ENCODE measurements at regions not wholly inside any gene's neighbourhood (a gene's known extent, or its start where the extent isn't known, plus 50 kb on each side); places are given as distances from the start of the nearest gene placed in this dataset.
"Not testable (repeated sequence)": the region's sequence is repeated elsewhere in the genome, so short reads cannot be mapped to it uniquely, and the experiment has no call there.

DNA sequence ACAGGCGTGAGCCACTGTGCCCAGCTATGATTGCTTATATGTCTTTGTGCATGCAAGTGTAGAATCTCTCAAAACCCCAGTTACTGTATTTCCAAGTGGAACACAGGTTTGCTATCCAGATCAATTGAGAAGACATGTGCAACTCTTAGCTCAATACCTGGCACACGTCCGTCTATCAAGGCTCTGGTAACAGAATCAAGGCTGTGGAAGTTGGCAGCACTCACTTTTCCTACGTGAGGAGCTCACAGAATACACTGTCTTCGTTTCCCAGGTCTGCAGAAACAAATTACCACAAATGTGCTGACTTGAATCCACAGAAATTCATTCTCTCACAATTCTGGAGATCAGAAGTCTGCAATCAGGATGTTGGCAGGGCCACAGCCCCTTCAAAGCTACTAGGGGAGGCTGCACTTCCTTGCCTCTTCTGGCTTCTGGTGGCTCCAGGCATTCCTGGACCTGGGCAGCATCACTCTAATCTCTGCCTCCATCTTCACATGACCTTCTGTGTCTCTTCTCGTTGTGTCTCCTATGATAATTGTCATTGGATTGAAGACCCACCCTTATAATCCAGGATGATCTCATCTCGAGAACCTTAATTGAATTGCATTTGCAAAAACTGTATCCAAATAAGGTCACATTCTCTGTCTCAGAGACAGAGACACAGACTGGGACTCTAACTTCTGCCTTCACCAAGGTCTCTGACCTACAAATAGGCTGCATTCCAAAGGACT lies 84.8 kb upstream of the C7orf33 start:
- ATAC-seq, result no peak
- intact Hi-C loops (cut with micrococcal nuclease), result loop anchor here (10.0 kb wide), 1 partner anchor 459 kb away; no protein-coding TSS in a partner anchor
- DNase-seq, result no peak

DNA sequence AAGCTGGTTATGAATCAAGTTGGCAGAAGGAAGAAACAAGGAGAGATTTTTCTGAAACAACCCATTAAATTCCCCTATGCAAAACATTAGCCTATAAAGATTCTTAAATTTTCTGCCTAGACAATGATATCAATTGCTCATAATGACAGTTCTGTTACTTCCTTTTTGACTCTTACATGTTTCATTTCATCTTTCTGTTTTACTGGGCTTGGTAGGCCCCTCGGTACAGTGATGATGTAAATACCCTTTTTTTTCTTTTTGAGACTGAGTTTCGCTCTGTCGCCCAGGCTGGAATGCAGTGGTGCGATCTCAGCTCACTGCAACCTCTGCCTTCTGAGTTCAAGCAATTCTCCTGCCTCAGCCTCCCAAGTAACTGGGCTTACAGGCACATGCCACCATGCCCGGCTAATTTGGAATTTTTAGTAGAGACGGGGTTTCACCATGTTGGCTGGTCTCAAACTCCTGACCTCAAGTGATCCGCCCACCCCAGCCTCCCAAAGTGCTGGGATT lies 83.4 kb upstream of the C7orf33 start:
- DNase-seq, ATAC-seq: not testable (repeated sequence)
- intact Hi-C loops (cut with micrococcal nuclease), result loop anchor here (10.0 kb wide), 1 partner anchor 458 kb away; no protein-coding TSS in a partner anchor

DNA sequence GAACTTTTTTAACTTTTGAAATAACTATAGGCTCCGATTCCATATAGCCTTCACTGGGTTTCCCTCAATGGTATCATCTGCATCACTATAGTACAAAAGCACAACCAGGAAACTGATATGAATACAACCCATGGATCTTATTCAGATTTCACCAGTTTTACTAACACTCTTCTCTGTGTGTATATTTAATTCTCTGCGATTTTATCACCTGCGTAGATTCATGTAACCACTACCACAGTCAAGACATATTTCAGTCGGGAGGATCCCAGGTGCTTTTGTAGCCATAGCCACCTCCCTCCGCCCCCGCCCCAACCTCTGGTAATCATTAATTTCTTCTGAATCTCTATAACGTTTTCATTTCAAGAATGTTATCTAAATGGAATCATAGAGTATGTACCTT lies 82.8 kb upstream of the C7orf33 start:
- ATAC-seq (no peak), DNase-seq (no peak)
- intact Hi-C loops (cut with micrococcal nuclease), result loop anchor here (10.0 kb wide), 1 partner anchor 457 kb away; no protein-coding TSS in a partner anchor

DNA sequence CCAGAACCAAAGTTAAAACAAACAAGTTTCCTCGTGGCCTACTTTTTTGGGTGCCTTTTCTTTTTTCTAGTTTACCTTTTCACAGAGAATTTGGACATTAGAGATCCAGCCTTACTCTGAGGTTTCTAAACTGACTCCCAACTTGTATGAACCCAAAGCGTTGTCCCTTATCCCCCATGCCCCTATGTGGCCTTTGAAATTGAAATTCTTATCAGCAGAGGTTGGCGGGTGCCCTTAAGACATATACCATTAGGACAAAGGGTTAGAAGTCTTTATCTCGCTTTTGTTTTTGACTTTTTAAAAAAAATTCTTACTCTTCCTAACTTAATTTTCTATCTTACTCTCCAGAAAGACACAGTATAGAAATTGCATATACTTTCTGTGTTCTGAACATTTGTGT lies 76.3 kb upstream of the C7orf33 start:
- ATAC-seq (no peak), DNase-seq (no peak)
- intact Hi-C loops (cut with micrococcal nuclease), result no loop called here

DNA sequence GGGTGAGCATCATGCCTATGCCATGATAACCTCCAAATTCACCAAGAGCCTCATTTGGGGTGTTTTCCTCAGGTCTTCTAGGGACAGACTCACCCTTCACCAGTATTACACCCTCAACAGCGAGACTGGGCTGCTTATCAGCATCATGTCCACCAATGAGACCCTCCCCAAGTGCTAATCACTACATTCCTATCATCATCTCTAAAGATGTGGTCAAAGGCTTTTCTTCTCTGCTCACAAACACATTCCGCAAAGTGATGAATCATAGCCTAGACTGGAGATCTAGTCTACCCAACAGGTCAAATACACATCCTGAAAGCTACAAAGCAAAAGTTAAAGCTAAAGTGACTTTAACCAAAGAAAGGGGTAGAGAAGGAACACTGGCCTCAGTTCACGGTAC lies 75.3 kb upstream of the C7orf33 start:
- no peak for ATAC-seq
- intact Hi-C loops (cut with micrococcal nuclease), result no loop called here
- no peak for DNase-seq

DNA sequence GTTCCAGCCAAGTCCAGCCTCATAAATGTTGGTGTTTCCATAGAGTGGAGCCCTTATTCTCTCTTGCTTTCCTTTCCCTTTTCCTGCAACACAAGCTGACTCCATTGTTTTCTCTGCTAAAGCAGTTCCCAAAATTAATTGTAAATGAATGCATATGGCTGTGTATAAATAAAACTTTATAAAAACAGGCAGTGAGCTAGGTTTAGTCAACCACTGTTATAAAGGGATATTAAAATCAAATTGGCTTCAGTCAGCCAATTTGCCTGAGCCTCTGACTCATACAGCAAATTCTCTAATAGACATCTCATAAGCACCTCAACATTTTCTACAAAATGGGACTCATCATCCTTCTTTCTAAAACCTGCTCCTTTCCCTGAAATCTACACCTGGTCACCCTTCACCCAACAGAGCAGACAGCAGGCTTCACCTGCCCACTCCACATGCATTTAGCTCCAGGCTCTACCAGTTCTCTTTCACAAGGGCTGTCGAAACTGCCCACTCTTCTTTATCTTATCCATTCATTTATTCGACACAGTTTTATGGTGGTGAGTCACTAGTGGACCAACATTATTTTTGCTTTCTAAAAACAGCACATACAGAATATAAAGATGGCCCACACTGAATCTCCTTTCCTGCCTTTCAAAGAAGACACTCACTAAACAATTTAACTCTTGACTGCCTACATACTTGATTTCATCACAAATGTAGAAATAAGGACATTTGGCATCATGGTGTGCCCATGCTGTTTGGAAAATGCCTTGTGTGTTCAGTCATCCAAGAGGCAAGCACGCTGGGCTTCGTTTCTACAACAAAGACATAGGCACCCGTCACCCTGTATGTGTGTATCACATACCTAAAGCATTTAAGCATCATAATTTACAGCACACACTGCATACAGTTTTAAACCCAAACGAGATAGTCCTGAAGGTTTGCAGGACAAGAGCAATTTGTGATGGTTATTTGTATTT lies 74.6 kb upstream of the C7orf33 start:
- DNase-seq (no peak), ATAC-seq (no peak)
- intact Hi-C loops (cut with micrococcal nuclease), result no loop called here

DNA sequence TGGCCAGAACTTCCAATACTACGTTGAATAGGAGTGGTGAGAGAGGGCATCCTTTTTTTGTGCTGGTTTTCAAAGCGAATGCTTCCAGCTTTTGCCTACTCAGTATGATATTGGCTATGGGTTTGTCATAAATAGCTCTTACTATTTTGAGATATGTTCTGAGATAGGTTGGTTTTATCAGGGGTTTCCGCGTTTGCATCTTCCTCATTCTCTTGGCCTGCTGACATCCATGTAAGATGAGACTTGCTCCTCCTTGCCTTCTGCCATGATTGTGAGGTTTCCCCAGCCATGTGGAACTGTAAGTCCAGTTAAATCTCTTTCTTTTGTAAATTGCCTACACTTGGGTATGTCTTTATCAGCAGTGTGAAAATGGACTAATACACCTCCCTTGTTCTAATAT lies 71.2 kb upstream of the C7orf33 start:
- intact Hi-C loops (cut with micrococcal nuclease); ATAC-seq; DNase-seq: not testable (repeated sequence)

DNA sequence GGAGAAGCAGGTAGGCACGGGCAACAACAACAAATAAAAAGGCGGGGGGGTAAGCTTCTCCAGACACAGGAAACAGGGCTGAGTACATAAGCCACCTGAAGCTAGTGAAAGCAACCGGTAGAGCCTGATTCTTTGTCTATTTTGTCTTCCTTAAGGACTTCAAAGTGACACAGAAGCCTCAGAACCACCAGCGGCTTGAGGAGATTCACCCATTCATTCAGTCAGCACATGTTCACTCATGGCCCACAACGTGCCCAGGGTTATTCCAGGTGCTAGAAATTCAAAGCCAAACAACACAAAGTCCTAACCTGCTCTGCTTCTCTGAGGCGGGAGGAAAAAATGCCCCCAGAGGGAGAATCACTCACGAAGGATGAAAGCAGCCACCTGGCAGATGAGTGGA lies 69.3 kb upstream of the C7orf33 start:
- intact Hi-C loops (cut with micrococcal nuclease), result no loop called here
- DNase-seq (no peak), ATAC-seq (no peak)

DNA sequence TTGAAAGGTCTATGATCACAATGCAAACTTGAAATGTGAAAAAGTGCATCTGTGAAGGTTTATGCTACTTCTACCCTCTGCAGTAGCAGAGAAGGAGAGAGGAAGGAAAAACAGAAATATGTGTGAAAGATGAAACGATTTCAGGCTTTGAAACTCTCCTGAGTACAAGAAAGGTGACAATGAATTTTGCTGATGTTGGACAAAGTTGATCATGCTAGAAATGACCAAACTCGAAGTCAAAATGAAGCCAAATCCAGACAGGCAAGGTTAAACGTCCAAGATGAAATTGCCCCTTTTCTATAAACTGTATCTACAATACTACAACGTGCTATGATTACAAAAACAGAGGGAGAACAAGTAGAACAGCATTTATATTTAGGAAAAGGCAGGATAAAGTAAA lies 67.0 kb upstream of the C7orf33 start:
- intact Hi-C loops (cut with micrococcal nuclease), result no loop called here
- no peak for ATAC-seq
- no peak for DNase-seq

DNA sequence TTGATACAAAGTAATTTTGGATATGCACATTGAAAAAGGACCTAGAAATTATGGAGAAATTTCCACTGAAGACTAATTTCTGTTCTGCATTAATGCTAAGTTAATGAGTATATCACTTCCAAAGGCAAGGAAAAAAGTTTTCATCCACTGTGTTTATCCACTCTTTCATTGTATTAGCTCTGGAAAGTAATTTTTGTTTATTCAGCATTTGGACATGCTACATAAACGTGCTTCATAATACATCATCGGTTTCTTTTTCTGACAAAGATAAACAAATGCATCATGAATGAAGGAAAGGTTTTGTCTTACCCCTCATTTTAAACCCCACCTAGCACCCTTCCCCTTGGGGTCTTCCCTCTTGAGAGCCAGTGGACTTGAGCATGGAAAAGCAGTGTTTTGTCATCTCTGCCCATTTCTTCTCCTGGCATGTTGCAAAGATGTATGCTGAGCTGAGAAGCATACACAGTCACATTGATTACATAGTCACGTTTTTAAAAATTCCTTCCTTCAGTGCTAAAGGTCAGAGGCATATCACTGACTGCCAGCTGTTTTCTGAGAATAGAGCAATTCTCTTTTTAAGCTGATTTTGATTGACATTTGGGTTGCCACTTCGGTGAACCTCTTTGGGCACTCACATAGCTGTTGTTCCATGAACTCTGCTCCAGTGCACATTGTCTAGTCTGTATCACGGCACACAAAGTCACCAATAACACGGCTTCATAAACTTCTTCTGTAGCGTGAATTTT lies 65.9 kb upstream of the C7orf33 start:
- DNase-seq (no peak), ATAC-seq (no peak)
- intact Hi-C loops (cut with micrococcal nuclease), result no loop called here

DNA sequence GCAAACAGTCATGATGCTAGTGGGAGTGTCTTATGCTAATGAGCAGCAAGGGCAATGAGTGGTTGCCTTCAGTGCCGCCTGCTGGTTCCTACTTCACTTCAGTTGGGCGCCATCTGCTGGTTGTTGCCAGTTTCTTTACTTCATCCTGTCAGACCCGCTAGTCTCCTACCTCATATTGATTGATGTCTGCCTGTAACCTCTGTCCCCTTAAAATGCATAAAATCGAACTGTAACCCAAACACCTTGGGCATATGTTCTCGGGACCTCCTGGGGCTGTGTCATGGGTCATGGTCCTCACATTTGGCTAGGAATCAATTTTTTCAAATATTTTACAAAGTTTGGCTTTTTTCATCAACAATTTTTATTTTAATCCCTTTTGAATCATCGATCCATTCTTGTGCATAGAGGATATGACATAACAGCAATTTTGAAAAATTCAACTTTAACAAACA lies 62.8 kb upstream of the C7orf33 start:
- ATAC-seq (peak; percentile 47), DNase-seq (peak; percentile 69)
- intact Hi-C loops (cut with micrococcal nuclease), result no loop called here

DNA sequence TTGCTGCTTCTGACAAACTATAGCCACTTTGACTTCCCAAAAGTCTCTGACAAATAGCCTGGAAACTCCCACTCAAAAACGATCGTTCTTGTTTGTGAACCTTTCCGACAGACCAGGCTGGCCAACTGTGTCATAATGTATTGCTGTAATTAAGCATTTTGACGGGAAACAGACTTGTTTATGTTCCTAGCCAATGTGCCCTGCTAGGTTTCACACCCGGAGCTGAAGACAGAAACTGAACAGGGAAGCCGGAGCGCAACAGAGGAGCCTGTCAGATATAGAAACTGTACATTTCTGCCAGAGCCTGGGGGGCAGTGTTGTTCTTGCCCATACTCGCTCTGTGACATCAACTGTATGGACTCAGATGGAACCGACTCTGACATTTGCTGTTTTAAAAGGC lies 55.3 kb upstream of the C7orf33 start:
- intact Hi-C loops (cut with micrococcal nuclease), result no loop called here
- ATAC-seq (no peak), DNase-seq (no peak)

DNA sequence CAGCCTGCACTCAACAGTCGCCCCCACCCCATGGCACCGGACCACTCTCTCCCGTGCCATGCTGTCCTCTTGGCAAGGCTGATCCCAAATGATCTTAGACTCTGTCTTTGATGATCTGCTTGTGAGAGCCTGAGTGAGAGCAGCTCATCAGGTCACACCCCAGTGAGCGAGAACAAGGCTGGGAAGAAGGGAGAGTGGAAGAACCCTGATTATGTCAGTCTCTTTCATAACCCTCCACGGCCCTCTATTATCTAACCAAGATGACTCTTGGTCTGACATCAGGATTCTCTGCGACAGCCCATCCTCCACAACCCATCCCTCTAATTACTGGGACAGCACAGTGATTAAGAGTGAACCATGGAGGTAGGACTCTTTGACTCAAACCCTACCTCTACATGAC lies 53.1 kb upstream of the C7orf33 start:
- ATAC-seq (no peak), DNase-seq (no peak)
- intact Hi-C loops (cut with micrococcal nuclease), result no loop called here

DNA sequence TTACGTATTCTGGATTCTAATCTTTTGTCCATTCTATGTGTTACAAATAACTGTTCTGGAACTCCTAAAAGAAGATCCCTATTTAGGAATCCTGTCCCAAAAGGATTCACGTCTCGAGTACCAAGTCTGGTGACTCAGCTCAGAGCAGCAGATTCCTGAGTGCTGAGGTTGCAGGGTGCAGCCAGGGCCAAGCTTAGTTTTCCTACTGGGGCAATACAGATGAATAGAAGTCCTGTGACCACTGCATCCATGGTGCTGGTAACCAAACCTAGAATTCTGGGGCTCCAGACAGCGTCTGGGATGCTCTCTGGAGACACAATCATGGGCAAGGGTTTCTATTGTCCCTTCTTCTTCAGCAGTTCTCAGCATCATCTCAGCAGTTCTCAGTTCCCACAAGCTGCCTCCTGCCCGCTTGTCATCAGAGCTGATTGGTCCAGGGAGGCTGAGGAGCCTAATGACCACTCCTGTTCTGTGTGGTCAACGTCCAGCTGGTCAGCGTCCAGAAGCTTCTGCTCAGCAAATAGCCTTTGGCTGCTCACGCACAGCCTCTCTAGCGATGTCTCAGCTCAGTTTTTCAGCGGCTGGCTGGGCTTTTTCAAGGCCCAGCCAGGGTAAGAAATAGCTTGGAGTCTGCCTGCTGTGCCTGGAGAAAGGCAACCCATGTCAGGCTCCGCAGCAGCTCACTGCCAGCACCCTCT lies 50.4 kb upstream of the C7orf33 start:
- DNase-seq, result peak; percentile 74
- intact Hi-C loops (cut with micrococcal nuclease), result no loop called here
- peak; percentile 89 for ATAC-seq
